Neural cell (in vitro differentiated cells): ENCODE measurements at regions not wholly inside any gene's neighbourhood (a gene's known extent, or its start where the extent isn't known, plus 50 kb on each side); places are given as distances from the start of the nearest gene placed in this dataset.
"Not testable (repeated sequence)": the region's sequence is repeated elsewhere in the genome, so short reads cannot be mapped to it uniquely, and the experiment has no call there.

Experiments used
- CTCF ChIP-seq: fragments of 450-650 bp; IDR thresholded peaks from 2 replicates; pipeline ENCODE4 v1.5.1; 2014; ENCODE audit warnings: antibody characterized with exemption, mild to moderate bottlenecking, moderate library complexity; ENCODE audit not compliant: poor library complexity, severe bottlenecking
- EP300 ChIP-seq: fragments of 450-650 bp; conservative IDR thresholded peaks from 2 replicates; pipeline ENCODE4 v1.6.1; 2014; ENCODE audit warnings: antibody characterized with exemption, mild to moderate bottlenecking, moderate library complexity; ENCODE audit not compliant: poor library complexity, severe bottlenecking

GRCh38 chr21:17998599-17998998 is 179.4 kb upstream of the C21orf91 start:
- TF ChIP-seq EP300, CTCF: not testable (repeated sequence)
